Muscle layer of duodenum (tissue), 2 donors: ENCODE measurements at regions not wholly inside any gene's neighbourhood (a gene's known extent, or its start where the extent isn't known, plus 50 kb on each side); places are given as distances from the start of the nearest gene placed in this dataset.

Experiments
- H3K27ac ChIP-seq: one replicate; pipeline ENCODE4 v1.7.0; 2013; ENCODE audit warnings: mild to moderate bottlenecking, low read length
- H3K27me3 ChIP-seq: one replicate; pipeline ENCODE4 v1.7.0; 2013; ENCODE audit warnings: low read depth, mild to moderate bottlenecking, control low read depth, low read length
- H3K36me3 ChIP-seq, 2 donors: one replicate each; pipeline ENCODE4 v1.7.0; 2013; ENCODE audit warnings: low read length in 2 of 2, control low read depth in 1 of 2, mild to moderate bottlenecking in 1 of 2; ENCODE audit not compliant: insufficient read depth in 2 of 2, control insufficient read depth in 1 of 2
- H3K4me1 ChIP-seq, 2 donors: one replicate each; pipeline ENCODE4 v1.7.0; 2013; ENCODE audit warnings: low read length in 2 of 2, mild to moderate bottlenecking in 2 of 2, control low read depth in 1 of 2, moderate library complexity in 1 of 2; ENCODE audit not compliant: insufficient read depth in 2 of 2, control insufficient read depth in 1 of 2
- H3K4me3 ChIP-seq, 2 donors: one replicate each; pipeline ENCODE4 v1.7.0; 2013; ENCODE audit warnings: low read length in 2 of 2, low read depth in 1 of 2, mild to moderate bottlenecking in 1 of 2
- H3K9me3 ChIP-seq, 2 donors: one replicate each; pipeline ENCODE4 v1.7.0; 2013; ENCODE audit warnings: low read length in 2 of 2, control low read depth in 1 of 2, mild to moderate bottlenecking in 1 of 2; ENCODE audit not compliant: control insufficient read depth in 1 of 2
- donor health status: healthy.

DNA sequence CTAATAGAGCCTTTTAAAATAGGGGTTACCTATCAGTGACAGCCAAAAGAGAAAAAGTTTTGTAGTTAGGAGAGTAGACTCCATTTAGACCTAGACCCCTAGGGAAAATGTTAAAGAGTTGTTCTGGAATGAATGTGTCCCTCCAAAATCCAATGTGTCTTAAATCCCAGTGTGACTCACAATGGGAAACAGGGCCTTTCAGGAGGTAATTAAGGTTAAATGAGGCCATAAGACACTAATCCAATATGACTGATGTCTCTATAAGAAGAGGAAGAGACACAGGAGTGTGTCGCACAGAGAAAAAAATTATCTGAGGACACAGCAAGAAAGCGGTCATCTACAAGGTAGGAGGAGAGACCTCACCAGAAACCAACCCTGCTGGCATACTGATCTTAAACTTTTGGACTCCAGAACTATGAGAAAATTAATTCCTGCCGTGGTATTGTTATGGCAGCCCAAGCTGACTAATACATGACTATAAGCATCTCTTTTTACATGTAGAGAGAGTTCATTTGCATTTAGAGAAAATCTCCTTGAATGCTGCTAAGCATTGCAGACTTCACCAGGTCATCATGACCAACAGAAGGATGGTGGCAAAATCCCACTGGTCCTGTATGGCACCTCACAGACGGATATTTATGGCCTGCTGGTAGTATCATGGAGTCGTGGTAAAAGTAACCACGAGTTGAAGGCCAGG is 259.6 kb upstream of the TMTC1 start:
- H3K4me3 ChIP-seq, result no peak overlapping the region
- no peaks in the 10 kb centered on the region for H3K9me3 ChIP-seq
- H3K27ac ChIP-seq, result no peak overlapping the region
- peaks cover 0 to 3% of the 10 kb centered on the region in 2 donors for H3K4me1 ChIP-seq
- no peaks in the 10 kb centered on the region for H3K36me3 ChIP-seq
- no peaks in the 10 kb centered on the region for H3K27me3 ChIP-seq

DNA sequence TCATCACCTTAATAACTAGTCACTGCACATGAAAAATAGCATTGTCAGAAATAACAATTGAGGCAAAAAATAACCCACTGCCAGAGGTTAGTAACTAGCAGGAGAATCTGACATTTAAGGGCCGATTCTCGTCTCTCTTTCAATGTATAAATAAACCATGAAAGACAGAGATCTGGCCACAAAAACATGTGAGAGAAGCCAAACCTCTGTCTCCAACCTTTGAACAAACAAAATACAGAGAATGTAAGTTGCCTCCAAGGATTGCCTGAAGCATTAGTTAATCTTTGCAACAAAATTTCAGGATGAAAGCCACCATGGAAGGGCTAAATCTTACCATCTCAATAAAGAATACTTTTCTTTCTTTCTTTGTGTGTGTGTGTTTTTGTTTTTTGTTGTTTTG is 257.4 kb upstream of the TMTC1 start:
- no peak overlapping the region for H3K27ac ChIP-seq
- H3K4me3 ChIP-seq, result no peak overlapping the region
- H3K9me3 ChIP-seq, result no peaks in the 10 kb centered on the region
- H3K27me3 ChIP-seq, result no peaks in the 10 kb centered on the region
- no peaks in the 10 kb centered on the region for H3K36me3 ChIP-seq
- H3K4me1 ChIP-seq, result peaks cover 0 to 3% of the 10 kb centered on the region in 2 donors

DNA sequence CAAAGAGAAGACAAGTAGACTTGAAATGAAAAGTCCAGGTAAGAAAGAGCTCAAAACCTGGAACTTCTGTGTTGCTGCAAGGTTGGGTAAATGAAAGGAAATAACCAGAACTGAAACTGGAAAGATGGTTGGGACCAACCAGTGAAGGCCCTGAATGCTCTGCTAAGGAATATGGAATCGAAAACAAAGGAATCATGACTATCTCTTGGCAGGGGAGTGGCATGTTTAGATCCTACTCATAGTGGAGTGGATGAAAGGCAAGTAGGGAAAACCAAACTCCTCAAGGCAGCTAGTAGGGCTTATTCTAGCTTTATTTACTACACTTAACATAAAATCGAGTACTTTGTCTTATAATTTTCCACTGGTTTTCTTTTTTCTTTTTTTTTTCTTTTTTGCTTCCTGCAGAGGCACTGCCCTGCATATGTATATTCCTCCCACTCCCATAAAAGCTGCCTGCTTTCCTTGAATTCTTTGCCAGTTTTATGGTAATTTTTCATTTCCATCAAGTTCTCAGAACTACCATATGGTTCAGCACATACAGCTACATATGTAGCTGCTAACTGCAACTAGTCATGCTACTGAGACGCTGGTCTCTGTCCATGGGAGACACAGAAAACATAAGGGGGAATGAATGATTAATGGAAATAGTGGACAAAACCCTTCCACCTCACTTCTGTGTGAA is 247.1 kb upstream of the TMTC1 start:
- H3K27ac ChIP-seq, result no peak overlapping the region

DNA sequence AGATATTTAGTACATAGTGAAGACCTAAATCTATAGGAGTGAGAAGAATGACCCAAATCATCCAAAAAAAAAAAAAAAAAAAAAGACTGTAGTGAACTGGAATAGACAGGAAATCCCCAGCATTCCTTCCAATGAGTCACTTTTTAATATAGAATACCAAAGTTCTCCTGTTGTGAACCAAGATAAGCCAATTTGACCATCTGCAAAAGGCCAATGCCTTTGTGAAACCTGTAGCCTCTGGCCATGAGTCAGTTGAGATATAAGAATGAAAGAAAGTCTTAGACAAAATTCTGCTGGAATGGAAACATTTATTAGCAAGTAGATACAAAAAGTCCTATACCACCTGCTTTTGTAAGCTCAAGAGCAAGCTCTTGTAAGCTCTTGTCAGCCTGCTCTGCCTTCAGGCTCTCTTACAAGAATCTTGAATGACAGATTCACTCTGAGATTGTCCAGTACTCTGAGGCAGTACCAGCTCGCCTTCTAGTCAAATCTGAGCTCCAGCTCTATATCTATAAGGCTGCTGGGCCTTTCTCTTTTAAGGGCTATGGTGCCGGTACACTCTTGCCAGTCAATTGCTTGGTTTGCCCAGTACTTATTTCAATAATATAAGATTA is 243.0 kb upstream of the TMTC1 start:
- Histone ChIP-seq H3K36me3 (no peaks in the 10 kb centered on the region), H3K4me3 (no peak overlapping the region), H3K27ac (no peak overlapping the region), H3K4me1 (no peaks in the 10 kb centered on the region), H3K27me3 (no peaks in the 10 kb centered on the region), H3K9me3 (no peaks in the 10 kb centered on the region)

More for the DNA sequence above, 247.1 kb upstream of the TMTC1 start:
- H3K36me3 ChIP-seq, result no peaks in the 10 kb centered on the region
- no peak overlapping the region for H3K4me3 ChIP-seq
- peaks cover 0 to 4% of the 10 kb centered on the region in 2 donors for H3K9me3 ChIP-seq
- H3K4me1 ChIP-seq, result no peaks in the 10 kb centered on the region
- H3K27me3 ChIP-seq, result no peaks in the 10 kb centered on the region

DNA sequence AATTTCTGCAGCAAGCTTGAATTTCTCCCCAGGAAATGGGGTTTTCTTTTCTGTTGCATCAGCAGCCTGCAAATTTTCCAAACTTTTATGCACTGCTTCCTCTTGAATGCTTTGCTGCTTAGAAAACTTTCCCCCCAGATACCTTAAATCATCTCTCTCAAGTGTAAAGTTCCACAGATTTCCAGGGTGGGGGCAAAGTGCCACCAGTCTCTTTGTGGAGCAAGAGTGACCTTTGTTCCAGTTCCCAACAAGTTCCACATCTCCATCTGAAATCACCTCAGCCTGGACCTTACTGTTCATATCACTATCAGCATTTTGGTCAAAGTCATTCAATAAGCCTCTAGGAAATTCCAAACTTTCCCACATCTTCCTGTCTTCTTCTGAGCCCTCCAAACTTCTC is 241.6 kb upstream of the TMTC1 start:
- Histone ChIP-seq H3K27me3 (no peaks in the 10 kb centered on the region), H3K9me3 (no peaks in the 10 kb centered on the region), H3K4me3 (no peak overlapping the region), H3K4me1 (no peaks in the 10 kb centered on the region), H3K27ac (no peak overlapping the region), H3K36me3 (no peaks in the 10 kb centered on the region)

DNA sequence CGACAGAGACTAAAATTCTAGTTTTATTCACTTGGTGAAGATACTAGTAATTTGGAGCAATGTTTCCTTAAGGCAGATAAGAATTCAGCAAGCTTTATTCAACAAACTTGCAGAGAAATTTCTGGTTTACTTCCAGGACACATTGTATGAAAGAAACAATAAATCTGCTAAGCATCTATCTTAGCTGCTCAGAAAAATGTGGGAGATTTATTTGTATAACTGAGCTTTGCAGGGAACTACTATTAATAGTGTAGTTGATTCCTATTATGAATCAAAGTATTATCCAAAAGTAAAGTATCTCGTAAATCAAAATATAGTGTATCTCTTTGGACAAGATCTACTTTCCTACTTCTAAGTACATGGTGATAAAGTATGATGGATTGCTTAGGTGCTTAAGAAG is 239.4 kb upstream of the TMTC1 start:
- no peaks in the 10 kb centered on the region for H3K36me3 ChIP-seq
- no peaks in the 10 kb centered on the region for H3K4me1 ChIP-seq
- H3K27ac ChIP-seq, result no peak overlapping the region

DNA sequence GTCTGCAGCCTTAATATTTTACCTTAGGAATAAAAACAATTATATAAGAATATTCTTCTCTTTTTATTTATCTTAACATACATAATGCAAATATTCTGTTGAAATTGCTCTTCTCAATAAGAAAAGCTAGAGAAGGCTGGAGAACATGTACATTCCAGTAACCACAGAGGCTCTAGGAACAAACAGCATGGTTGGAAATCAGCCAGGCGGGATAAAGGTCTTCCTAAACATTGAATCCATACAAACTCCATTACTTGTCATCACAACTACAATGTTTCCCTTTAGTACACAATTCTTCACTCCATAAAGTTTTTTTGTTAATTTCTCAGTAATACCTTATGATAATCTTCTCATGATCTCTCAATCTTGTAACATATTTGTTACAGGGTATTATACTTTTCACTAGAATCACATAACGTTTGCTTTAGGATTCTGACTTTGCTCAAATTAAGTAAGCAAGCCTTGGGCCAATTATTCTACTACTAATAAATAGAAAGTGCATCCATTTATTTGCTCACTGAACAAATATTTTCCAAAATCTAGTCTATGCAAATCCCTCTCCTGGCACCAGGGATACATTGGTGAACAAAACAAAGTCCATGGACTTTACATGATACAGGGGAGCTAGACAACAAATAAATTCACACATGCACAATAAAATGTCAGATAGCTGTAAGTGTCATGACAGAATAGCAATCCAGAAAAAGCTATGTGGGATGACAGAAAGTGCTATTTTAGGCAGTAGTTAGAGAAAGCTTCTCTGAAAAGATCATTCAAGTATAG is 237.5 kb upstream of the TMTC1 start:
- no peak overlapping the region for H3K27ac ChIP-seq
- H3K4me3 ChIP-seq, result no peak overlapping the region
- no peaks in the 10 kb centered on the region for H3K9me3 ChIP-seq
- H3K36me3 ChIP-seq, result no peaks in the 10 kb centered on the region
- no peaks in the 10 kb centered on the region for H3K27me3 ChIP-seq
- H3K4me1 ChIP-seq, result no peaks in the 10 kb centered on the region

More for the DNA sequence above, 239.4 kb upstream of the TMTC1 start:
- Histone ChIP-seq H3K27me3 (no peaks in the 10 kb centered on the region), H3K4me3 (no peak overlapping the region), H3K9me3 (no peaks in the 10 kb centered on the region)

DNA sequence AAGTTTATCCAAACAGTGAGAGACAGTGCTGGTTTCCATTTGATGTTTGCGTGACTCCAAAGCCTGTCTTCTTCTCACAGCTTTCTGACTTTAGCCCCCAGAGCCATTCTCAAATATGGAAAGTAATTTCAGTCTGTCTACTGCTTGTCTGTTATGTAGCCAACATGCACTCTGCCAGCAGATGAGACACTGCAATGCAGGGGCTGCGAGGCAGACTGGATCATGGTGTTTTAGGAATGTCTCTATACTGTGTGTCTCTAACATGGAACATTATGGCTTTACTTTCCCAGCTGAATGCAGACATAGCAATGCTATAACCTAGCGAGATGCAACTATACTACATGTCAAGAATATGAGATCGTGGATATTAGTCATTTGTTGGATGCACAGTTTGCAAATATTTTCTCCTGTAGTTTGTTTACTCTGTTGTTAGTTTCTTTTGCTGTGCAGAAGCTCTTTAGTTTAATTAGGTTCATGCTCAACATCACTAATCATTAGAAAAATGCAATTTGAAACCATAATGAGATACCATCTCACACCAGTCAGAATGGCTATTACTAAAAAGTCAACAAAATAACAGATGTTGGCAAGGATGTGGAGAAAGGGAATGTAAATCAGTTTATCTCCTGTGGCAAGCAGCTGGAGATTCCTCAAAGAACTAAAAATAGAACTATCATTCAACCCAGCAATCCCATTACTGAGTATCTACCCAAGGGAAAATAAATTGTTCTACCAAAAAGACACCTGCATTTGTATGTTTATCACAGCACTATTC is 235.8 kb upstream of the TMTC1 start:
- Histone ChIP-seq H3K36me3 (no peaks in the 10 kb centered on the region), H3K27me3 (no peaks in the 10 kb centered on the region), H3K4me3 (no peak overlapping the region), H3K4me1 (no peaks in the 10 kb centered on the region), H3K27ac (no peak overlapping the region), H3K9me3 (no peaks in the 10 kb centered on the region)

DNA sequence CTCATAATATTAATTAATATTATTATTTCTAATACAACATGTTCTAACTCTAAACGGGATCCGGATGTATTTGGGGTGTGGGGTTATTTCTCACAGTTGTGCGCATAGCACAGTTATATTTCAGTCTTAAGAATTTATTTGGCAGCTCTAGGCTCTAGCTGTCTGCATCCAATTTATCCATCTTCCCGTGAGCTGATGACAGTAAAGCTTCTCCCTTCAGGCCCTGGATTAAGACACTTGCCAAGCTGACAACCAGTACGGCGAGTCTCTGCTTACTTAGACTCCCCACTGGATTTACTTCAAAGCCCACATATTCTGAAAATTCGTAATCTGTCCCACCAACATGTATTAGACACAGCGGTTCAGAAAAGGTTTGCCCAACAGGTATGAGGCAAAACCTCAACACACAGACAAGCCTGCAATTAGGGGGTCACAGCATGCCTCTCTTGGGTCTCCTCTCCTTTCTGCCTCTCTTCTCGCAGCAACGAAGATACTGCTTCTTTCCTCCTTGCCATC is 232.9 kb upstream of the TMTC1 start:
- Histone ChIP-seq H3K9me3 (no peaks in the 10 kb centered on the region), H3K36me3 (no peaks in the 10 kb centered on the region), H3K4me3 (no peak overlapping the region), H3K4me1 (no peaks in the 10 kb centered on the region), H3K27ac (no peak overlapping the region), H3K27me3 (no peaks in the 10 kb centered on the region)

DNA sequence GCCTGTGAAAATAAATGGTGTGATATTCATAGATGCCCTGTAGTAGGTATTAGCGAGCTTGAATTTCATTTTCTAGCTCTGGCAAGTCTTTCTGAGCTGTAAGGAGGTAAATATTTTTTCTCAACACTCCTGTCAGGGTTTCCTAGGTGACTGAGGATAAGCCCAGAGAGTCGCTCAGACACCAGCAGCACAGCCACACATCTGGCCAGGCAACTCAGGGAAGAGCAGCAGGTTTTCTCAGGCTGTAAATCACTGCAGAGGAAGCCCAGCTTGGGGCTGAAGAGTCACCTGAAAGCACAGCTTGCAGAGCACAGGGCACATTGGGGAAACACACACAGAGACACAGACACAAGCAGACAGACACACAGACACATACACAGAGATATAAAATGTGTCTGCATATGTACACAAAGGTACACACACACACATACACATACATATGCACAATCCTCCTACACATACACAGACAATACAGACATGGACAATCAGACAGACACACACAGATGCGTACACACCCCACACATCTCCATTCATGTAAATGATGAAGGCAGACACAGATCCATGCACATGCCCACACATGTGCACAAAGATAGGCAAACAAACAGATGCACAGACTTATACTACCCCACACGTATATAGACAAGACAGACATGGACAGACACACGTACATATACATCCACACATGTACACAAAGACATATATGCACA is 232.0 kb upstream of the TMTC1 start:
- Histone ChIP-seq H3K27ac (no peak overlapping the region), H3K9me3 (no peaks in the 10 kb centered on the region), H3K4me3 (no peak overlapping the region), H3K4me1 (no peaks in the 10 kb centered on the region), H3K27me3 (no peaks in the 10 kb centered on the region), H3K36me3 (no peaks in the 10 kb centered on the region)
